ENCODE measurements at regions not wholly inside any gene's neighbourhood (a gene's known extent, or its start where the extent isn't known, plus 50 kb on each side); places are given as distances from the start of the nearest gene placed in this dataset.

- no peak for TF ChIP-seq TAF1 (IDR thresholded peaks at IDR 0.05; ENCODE audit: borderline replicate concordance, low read depth, low read length)
- no peak for TF ChIP-seq POLR2A (IDR thresholded peaks at IDR 0.05; ENCODE audit: low read depth, low read length)
Measured at GRCh38 chr3:181052256-181052655, 62.7 kb upstream of the DNAJC19 start.
